NOMO-1 (cell line): ENCODE measurements at regions not wholly inside any gene's neighbourhood (a gene's known extent, or its start where the extent isn't known, plus 50 kb on each side); places are given as distances from the start of the nearest gene placed in this dataset.

Experiments used
- DNase-seq, 2 experiments: peaks; one replicate each; lab custom pipeline; 2025; ENCODE audit not compliant: unreplicated experiment in 2 of 2; lab: John Stamatoyannopoulos, UW

GRCh38 chr1:82446236-82446635 lies 645.5 kb downstream of the ADGRL2 start:
- DNase-seq, result no peak

- no peak for DNase-seq
These were observed 645.1 kb downstream of the ADGRL2 start for GRCh38 chr1:82445827-82446226.

GRCh38 chr1:82445132-82445531 lies 644.4 kb downstream of the ADGRL2 start:
- no peak for DNase-seq

GRCh38 chr1:82441402-82441801 lies 640.7 kb downstream of the ADGRL2 start:
- DNase-seq, result no peak

GRCh38 chr1:82423174-82423815 lies 622.6 kb downstream of the ADGRL2 start:
- DNase-seq, result no peak

- DNase-seq, result no peak
These were observed 621.0 kb downstream of the ADGRL2 start for GRCh38 chr1:82421782-82422181.

- no peak for DNase-seq
These were observed 619.9 kb downstream of the ADGRL2 start for GRCh38 chr1:82420584-82420983.

- no peak for DNase-seq
These were observed 610.9 kb downstream of the ADGRL2 start for GRCh38 chr1:82411605-82412004.

GRCh38 chr1:82405333-82405732 lies 604.6 kb downstream of the ADGRL2 start:
- no peak for DNase-seq

- peak in 1 of 2 experiments; percentile 1 for DNase-seq
These were observed 600.4 kb downstream of the ADGRL2 start for GRCh38 chr1:82401116-82401515.

GRCh38 chr1:82400521-82400920 lies 599.8 kb downstream of the ADGRL2 start:
- no peak for DNase-seq

GRCh38 chr1:82399093-82399492 lies 598.4 kb downstream of the ADGRL2 start:
- DNase-seq, result no peak

- DNase-seq, result no peak
These were observed 597.6 kb downstream of the ADGRL2 start for GRCh38 chr1:82398357-82398756.

GRCh38 chr1:82395440-82395839 lies 594.7 kb downstream of the ADGRL2 start:
- DNase-seq, result peak; percentile 50 to 78

- no peak for DNase-seq
These were observed 592.2 kb downstream of the ADGRL2 start for GRCh38 chr1:82392946-82393345.

- no peak for DNase-seq
These were observed 591.8 kb downstream of the ADGRL2 start for GRCh38 chr1:82392513-82392912.

GRCh38 chr1:82391712-82392111 lies 591.0 kb downstream of the ADGRL2 start:
- DNase-seq, result peak in 1 of 2 experiments; percentile 6

GRCh38 chr1:82390627-82391026 lies 589.9 kb downstream of the ADGRL2 start:
- no peak for DNase-seq

GRCh38 chr1:82388679-82389078 lies 587.9 kb downstream of the ADGRL2 start:
- no peak for DNase-seq

- no peak for DNase-seq
These were observed 586.3 kb downstream of the ADGRL2 start for GRCh38 chr1:82387012-82387366.

GRCh38 chr1:82386365-82387011 lies 585.8 kb downstream of the ADGRL2 start:
- DNase-seq, result no peak

GRCh38 chr1:82384776-82385175 lies 584.0 kb downstream of the ADGRL2 start:
- no peak for DNase-seq
